ENCODE measurements at regions not wholly inside any gene's neighbourhood (a gene's known extent, or its start where the extent isn't known, plus 50 kb on each side); places are given as distances from the start of the nearest gene placed in this dataset.

GRCh38 chr19:31597616-31598015, 248.4 kb upstream of the TSHZ3 start:
- DNase-seq (ENCODE audit: low read depth in 1 of 2, low spot score in 1 of 2) = no peak

DNA sequence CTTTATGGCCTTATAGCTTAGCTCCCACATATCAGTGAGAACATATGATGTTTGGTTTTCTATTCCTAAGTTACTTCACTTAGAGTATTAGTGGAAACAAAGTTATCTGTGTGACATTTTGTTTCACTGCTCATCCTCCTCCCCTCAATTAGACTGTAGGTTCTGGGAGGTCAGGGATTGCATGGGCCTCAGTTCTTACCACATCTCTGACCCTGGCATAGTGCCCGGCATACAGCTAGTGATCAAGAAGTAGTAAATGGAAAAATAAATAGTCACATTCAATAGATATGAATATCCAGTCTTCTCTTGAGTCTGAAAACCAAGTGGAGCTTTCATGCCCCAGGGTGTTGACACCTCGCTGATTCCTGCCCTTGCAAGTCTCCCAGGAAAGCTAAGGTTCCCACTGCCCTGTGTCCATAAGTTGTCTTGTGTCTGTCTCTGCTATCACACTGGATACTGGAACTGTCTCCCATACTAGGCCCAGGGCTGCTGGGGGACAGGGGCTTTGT, 249.5 kb upstream of the TSHZ3 start:
- no peak for DNase-seq (ENCODE audit: low read depth in 1 of 2, low spot score in 1 of 2)

- DNase-seq (ENCODE audit: low read depth in 1 of 2, low spot score in 1 of 2) = no peak
Observed at GRCh38 chr19:31600731-31601295, 251.6 kb upstream of the TSHZ3 start.

- DNase-seq (ENCODE audit: low read depth in 1 of 2, low spot score in 1 of 2) = no peak
Observed at GRCh38 chr19:31601855-31602254, 252.6 kb upstream of the TSHZ3 start.

DNA sequence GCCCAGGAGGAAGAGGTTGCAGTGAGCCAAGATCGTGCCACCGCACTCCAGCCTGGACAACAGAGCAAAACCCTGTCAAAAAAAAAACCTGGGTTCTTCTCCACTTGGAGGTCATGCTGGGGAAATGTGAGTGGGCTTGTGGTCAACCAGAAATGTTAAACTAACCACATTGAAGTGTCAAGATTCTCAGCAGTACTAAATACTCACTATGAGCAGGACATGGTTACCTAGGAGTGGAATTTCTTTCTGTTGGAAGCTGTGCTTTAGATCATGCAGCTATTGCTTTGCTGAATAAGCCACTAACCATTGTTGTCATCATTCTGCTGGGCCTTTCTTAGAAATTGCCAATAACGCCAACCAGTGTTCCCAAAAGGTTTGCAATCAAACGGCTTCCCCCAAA, 253.3 kb upstream of the TSHZ3 start:
- DNase-seq (ENCODE audit: low read depth in 1 of 2, low spot score in 1 of 2) = no peak

GRCh38 chr19:31604493-31605040, 255.3 kb upstream of the TSHZ3 start:
- no peak for DNase-seq (ENCODE audit: low read depth in 1 of 2, low spot score in 1 of 2)

DNA sequence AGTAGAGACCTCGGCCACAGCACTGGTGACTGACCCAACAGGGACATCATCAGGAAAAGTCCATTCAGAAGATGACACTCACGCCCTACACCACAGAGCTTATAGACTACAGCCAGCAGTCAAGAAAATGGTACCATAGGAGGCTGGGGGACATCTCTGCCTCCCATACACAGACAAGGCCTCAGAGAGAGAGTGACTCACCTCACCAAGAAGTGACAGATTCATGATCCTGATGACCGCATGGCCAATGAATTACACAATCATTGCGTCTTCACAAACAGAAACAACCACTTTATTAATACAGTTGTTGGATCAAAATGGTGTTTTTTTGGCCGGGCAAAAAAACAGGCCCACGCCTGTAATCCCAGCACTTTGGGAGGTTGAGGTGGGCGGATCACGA, 260.8 kb upstream of the TSHZ3 start:
- DNase-seq (ENCODE audit: low read depth in 1 of 2, low spot score in 1 of 2) = no peak

DNA sequence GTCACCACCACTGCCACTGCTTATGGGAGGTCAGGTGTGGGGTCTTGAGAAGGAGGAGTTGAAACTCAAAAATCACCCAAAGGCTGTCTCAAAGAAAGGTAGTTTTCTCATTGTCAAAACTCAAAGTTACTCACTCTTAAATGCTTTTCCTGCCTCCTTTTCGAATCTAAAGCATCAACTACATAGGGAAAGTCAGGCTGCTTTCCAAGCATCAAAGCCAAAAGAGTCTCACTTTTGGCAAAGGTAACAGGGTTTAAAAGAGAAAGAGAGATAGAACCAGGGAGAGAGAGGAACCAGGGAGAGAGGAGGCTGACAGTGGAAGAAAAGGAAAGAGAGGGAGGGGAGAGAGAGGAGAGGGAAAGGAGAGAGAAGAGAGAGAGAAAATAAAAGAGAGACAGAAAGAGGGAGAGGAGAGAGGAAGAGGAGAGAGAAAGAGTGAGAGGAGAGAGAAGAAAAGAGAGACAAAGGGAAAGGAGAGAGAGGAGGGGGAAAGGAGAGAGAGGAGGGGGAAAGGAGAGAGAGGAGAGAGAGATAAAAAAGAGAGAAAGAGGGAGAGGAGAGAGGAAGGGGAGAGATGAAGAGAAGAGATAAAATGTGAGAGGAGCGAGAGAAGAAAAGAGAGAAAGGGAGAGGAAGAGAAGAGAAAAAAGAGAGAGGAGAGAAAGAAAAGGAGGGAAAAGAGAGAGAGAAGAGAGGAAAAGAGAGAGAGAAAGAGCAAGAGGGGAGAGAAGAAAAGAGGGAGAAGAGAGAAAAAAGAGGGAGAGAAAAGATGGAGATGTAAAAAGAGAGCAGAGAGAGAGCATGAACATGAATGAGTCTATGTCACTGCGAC, 262.0 kb upstream of the TSHZ3 start:
- no peak for DNase-seq (ENCODE audit: low read depth in 1 of 2, low spot score in 1 of 2)

DNA sequence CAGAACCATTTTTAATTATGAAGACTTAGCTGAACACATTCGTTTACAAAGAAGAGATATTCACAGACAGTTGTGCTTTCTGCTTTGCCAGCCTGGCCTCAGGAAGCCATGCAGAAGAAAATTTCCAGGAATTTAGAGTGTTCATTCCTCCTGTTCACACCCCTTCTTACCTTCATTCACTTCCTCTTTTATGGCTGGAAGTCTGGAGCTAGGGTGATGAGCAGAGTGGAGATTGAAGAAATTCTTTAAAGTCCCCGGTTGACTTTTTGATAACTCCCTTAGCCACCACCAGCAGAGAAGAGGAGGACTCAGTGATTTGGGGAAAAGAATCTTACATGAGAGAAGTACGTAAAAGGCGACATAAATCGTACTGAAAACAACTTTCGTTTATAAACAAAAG, 263.6 kb upstream of the TSHZ3 start:
- DNase-seq (ENCODE audit: low read depth in 1 of 2, low spot score in 1 of 2) = no peak

GRCh38 chr19:31613683-31614219, 264.5 kb upstream of the TSHZ3 start:
- no peak for DNase-seq (ENCODE audit: low read depth in 1 of 2, low spot score in 1 of 2)

DNA sequence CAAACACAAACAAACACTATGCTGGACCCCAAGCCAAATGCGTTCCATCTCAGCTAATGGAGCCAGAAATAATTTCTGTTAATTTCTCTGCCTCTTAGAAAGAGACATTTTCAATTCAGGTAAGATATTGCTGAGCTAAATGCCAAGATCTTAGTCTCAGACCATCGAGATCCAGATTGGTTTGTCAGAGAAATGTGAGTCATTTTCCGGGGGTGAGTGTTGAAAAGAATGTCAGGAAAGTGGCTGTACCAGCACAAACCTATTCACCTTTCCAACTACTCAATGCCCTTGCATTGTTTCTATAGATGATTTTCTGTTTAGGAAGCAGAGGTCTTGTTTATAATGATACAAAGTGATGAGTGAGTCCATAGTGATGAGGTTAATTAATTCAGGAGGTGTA, 266.8 kb upstream of the TSHZ3 start:
- DNase-seq (ENCODE audit: low read depth in 1 of 2, low spot score in 1 of 2) = no peak

- DNase-seq (ENCODE audit: low read depth in 1 of 2, low spot score in 1 of 2) = no peak
Observed at GRCh38 chr19:31617010-31617585, 267.9 kb upstream of the TSHZ3 start.

- DNase-seq (ENCODE audit: low read depth in 1 of 2, low spot score in 1 of 2) = no peak
Observed at GRCh38 chr19:31625056-31625455, 275.8 kb upstream of the TSHZ3 start.

- no peak for DNase-seq (ENCODE audit: low read depth in 1 of 2, low spot score in 1 of 2)
Observed at GRCh38 chr19:31625575-31625974, 276.3 kb upstream of the TSHZ3 start.

- no peak for DNase-seq (ENCODE audit: low read depth in 1 of 2, low spot score in 1 of 2)
Observed at GRCh38 chr19:31626941-31627340, 277.7 kb upstream of the TSHZ3 start.

DNA sequence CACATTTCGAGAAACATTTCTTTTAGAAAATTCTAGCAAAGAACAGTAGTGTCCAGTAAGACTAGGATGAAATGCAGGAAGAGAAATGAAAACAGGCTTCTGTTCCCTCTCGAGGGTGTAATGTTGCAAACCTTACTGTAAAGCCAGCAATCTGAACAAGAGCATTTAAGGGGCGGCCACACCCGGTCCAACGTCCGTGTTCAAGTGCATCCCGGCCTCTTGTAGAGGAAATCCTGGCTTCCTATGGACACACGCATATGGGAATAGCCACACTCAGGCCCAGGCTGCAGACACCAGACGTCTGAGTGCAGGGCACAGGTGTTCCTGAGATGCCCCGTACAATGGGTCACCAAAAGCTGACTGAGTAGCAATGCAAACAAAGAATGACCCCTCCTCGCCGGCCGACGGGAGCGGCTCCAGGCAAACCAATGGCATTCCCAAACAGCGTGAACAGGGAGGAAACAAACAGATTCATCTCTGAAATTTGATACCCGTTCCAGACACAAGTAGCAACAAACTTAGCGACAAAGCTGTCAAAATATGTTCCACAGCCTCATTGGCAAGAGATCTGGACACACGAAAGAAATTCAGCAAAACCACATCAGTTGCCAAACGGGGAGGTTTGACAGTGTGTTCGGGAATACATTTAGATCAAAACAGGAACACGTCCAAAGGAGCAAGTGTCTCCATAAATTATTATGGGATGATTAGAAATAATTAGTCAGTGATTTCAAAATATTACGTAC, 278.6 kb upstream of the TSHZ3 start:
- no peak for DNase-seq (ENCODE audit: low read depth in 1 of 2, low spot score in 1 of 2)

DNA sequence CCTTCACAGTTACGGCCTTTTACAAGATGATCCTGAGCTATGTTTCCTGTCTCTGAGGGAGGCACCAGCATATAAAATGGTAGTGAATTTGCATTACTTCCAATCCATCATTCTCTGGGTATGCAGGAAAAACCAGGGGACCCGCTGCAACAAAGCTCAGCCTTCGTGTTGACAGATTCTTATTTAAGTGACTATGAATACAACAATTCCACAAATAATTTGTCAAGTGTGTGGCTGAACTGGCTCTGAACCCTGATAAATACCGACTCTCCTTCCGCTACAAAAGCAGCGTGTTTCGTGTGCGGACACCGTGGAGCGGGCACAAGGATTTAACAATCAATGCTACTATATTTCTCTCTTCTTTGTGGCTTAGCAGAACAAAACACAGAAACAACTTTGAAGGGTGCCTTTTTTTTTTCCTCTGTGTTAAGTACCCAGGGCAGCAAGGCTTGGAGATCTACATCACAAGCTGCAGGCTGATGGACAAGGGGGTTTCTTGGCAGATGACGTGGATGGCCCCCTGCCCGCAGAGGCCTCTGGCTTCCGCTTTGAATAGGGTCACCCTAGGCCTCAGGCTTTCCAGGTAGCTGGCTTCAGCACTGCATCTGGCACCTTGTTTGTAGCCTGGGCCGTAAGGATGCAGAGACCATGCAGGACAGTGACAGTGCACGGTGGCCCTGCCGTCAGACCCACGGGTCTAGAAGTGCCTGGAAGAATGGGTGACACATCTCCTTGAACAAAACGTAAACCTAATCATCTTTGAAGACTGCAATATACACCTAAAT, 280.5 kb upstream of the TSHZ3 start:
- no peak for DNase-seq (ENCODE audit: low read depth in 1 of 2, low spot score in 1 of 2)

GRCh38 chr19:31633014-31633413, 283.8 kb upstream of the TSHZ3 start:
- DNase-seq (ENCODE audit: low read depth in 1 of 2, low spot score in 1 of 2) = no peak

DNA sequence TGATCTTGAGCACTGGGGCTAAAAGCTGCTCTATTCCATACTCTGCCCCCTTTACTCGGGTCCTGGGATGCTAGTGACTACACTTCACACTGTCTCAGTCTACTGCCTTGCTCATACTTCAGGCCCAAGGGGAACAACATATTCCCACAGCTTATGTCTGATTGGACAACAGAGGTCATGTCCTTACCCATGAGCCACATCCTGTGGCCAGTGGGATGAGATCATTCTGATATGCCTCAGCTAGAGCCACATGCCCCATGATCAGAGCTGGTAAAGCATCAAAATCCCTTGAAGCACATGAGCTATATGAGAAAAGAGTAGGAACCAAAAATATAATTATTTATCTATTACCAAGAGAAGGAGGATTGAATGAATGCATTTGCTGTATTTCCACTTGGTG, 290.1 kb upstream of the TSHZ3 start:
- no peak for DNase-seq (ENCODE audit: low read depth in 1 of 2, low spot score in 1 of 2)

GRCh38 chr19:31641591-31641990, 292.4 kb upstream of the TSHZ3 start:
- no peak for DNase-seq (ENCODE audit: low read depth in 1 of 2, low spot score in 1 of 2)

Measured in stimulated activated CD4-positive, alpha-beta T cell treated with anti-CD3 and anti-CD28 coated beads, Interleukin-15, amount 100 ng/mL, for 1 hour (primary cell).